BJ (cell line): ENCODE measurements at regions not wholly inside any gene's neighbourhood (a gene's known extent, or its start where the extent isn't known, plus 50 kb on each side); places are given as distances from the start of the nearest gene placed in this dataset.

ENCODE experiments used
- CTCF ChIA-PET: fragments of 350-600 bp; formaldehyde crosslinking; extraction: SDS; loops from one replicate; lab custom pipeline; 2021; ENCODE audit warnings: antibody characterized with exemption, inconsistent platforms; lab: Yijun Ruan, JAX
- POLR2A ChIA-PET: fragments of 300-600 bp; sonication (Branson Sonifier 250); formaldehyde crosslinking; extraction: SDS; loops from one replicate; lab custom pipeline; 2021; ENCODE audit warnings: antibody characterized with exemption; lab: Charles Lee
- DNase-seq: peaks from one replicate; pipeline ENCODE4 v3.0.0-alpha.2; 2011; ENCODE audit warnings: low read depth
- H3K27me3 ChIP-seq: 2 replicates; pipeline ENCODE4 v1.6.0; 2011; ENCODE audit warnings: low read length; ENCODE audit not compliant: control insufficient read depth, insufficient read depth
- H3K36me3 ChIP-seq: 2 replicates; pipeline ENCODE4 v1.5.1; 2011; ENCODE audit warnings: low read length; ENCODE audit not compliant: control insufficient read depth, insufficient read depth
- H3K4me3 ChIP-seq: 2 replicates; pipeline ENCODE4 v1.5.1; 2011; ENCODE audit warnings: low read depth, mild to moderate bottlenecking, control low read depth, low read length
- CTCF ChIP-seq: IDR thresholded peaks from 2 replicates; pipeline ENCODE4 v1.5.1; 2011; ENCODE audit warnings: low read depth, mild to moderate bottlenecking, control low read depth, inconsistent platforms, low read length, moderate library complexity; ENCODE audit not compliant: insufficient read depth

GRCh38 chr4:89545315-89545714 lies 237.7 kb upstream of the GPRIN3 start:
- Histone ChIP-seq H3K27me3 (no peaks in the 10 kb centered on the region), H3K4me3 (no peak overlapping the region), H3K36me3 (no peaks in the 10 kb centered on the region)
- ChIA-PET CTCF (no interaction called here), POLR2A (no interaction called here)
- no peak for TF ChIP-seq CTCF
- DNase-seq: no peak

GRCh38 chr4:89541998-89542397 lies 234.4 kb upstream of the GPRIN3 start:
- TF ChIP-seq CTCF: no peak
- no peak overlapping the region for H3K4me3 ChIP-seq
- no peaks in the 10 kb centered on the region for H3K36me3 ChIP-seq
- ChIA-PET CTCF (no interaction called here), POLR2A (no interaction called here)
- DNase-seq: no peak
- H3K27me3 ChIP-seq: no peaks in the 10 kb centered on the region

- ChIA-PET POLR2A (no interaction called here), CTCF (interaction anchor here (0.9 to 2.0 kb wide), 2 partner anchors 12 to 13 kb away, joined by 3 to 5 read pairs; no protein-coding TSS in a partner anchor)
- H3K27me3 ChIP-seq: no peaks in the 10 kb centered on the region
- H3K36me3 ChIP-seq: no peaks in the 10 kb centered on the region
- no peak for TF ChIP-seq CTCF
- DNase-seq: no peak
- H3K4me3 ChIP-seq: no peak overlapping the region
Measured at GRCh38 chr4:89539797-89540711, 232.5 kb upstream of the GPRIN3 start.

- ChIA-PET POLR2A (no interaction called here), CTCF (interaction anchor here (0.9 to 2.0 kb wide), 2 partner anchors 11 to 13 kb away, joined by 3 to 5 read pairs; no protein-coding TSS in a partner anchor)
- no peak for TF ChIP-seq CTCF
- peak; percentile 90 for DNase-seq
- Histone ChIP-seq H3K36me3 (no peaks in the 10 kb centered on the region), H3K4me3 (no peak overlapping the region), H3K27me3 (no peaks in the 10 kb centered on the region)
Measured at GRCh38 chr4:89539374-89539773, 231.8 kb upstream of the GPRIN3 start.

GRCh38 chr4:89538886-89539285 lies 231.3 kb upstream of the GPRIN3 start:
- TF ChIP-seq CTCF: no peak
- no peak for DNase-seq
- ChIA-PET POLR2A (no interaction called here), CTCF (no interaction called here)
- no peak overlapping the region for H3K4me3 ChIP-seq
- H3K27me3 ChIP-seq: no peaks in the 10 kb centered on the region
- no peaks in the 10 kb centered on the region for H3K36me3 ChIP-seq
